ENCODE measurements at regions not wholly inside any gene's neighbourhood (a gene's known extent, or its start where the extent isn't known, plus 50 kb on each side); places are given as distances from the start of the nearest gene placed in this dataset.
"Not testable (repeated sequence)": the region's sequence is repeated elsewhere in the genome, so short reads cannot be mapped to it uniquely, and the experiment has no call there.

- DNase-seq (ENCODE audit: extremely low read depth, low read depth, low spot score), result no peak
These were observed 462.8 kb upstream of the NFIA start for GRCh38 chr1:60619581-60619980.

GRCh38 chr1:60615666-60616065, 466.7 kb upstream of the NFIA start:
- DNase-seq (ENCODE audit: extremely low read depth, low read depth, low spot score), result no peak

- no peak for DNase-seq (ENCODE audit: extremely low read depth, low read depth, low spot score)
These were observed 469.6 kb upstream of the NFIA start for GRCh38 chr1:60612790-60613189.

- DNase-seq (ENCODE audit: extremely low read depth, low read depth, low spot score), result not testable (repeated sequence)
These were observed 475.4 kb upstream of the NFIA start for GRCh38 chr1:60606921-60607320.

- no peak for DNase-seq (ENCODE audit: extremely low read depth, low read depth, low spot score)
These were observed 481.8 kb upstream of the NFIA start for GRCh38 chr1:60600532-60600931.

GRCh38 chr1:60599574-60599973, 482.8 kb upstream of the NFIA start:
- no peak for DNase-seq (ENCODE audit: extremely low read depth, low read depth, low spot score)

GRCh38 chr1:60598041-60598910, 484.1 kb upstream of the NFIA start:
- DNase-seq (ENCODE audit: extremely low read depth, low read depth, low spot score), result no peak

GRCh38 chr1:60596791-60597750, 485.3 kb upstream of the NFIA start:
- DNase-seq (ENCODE audit: extremely low read depth, low read depth, low spot score), result no peak

GRCh38 chr1:60591583-60591982, 490.8 kb upstream of the NFIA start:
- no peak for DNase-seq (ENCODE audit: extremely low read depth, low read depth, low spot score)

GRCh38 chr1:60589916-60590315, 492.4 kb upstream of the NFIA start:
- DNase-seq (ENCODE audit: extremely low read depth, low read depth, low spot score), result no peak

- no peak for DNase-seq (ENCODE audit: extremely low read depth, low read depth, low spot score)
These were observed 493.2 kb upstream of the NFIA start for GRCh38 chr1:60589046-60589748.

GRCh38 chr1:60584371-60584770, 498.0 kb upstream of the NFIA start:
- no peak for DNase-seq (ENCODE audit: extremely low read depth, low read depth, low spot score)

GRCh38 chr1:60583696-60584095, 498.7 kb upstream of the NFIA start:
- no peak for DNase-seq (ENCODE audit: extremely low read depth, low read depth, low spot score)

- DNase-seq (ENCODE audit: extremely low read depth, low read depth, low spot score), result no peak
These were observed 500.7 kb upstream of the NFIA start for GRCh38 chr1:60581455-60582220.

GRCh38 chr1:60577029-60577428, 503.5 kb upstream of the C1orf87 start:
- no peak for DNase-seq (ENCODE audit: extremely low read depth, low read depth, low spot score)

GRCh38 chr1:60575326-60575977, 501.9 kb upstream of the C1orf87 start:
- DNase-seq (ENCODE audit: extremely low read depth, low read depth, low spot score), result no peak

- DNase-seq (ENCODE audit: extremely low read depth, low read depth, low spot score), result no peak
These were observed 500.3 kb upstream of the C1orf87 start for GRCh38 chr1:60573726-60574409.

- DNase-seq (ENCODE audit: extremely low read depth, low read depth, low spot score), result no peak
These were observed 499.6 kb upstream of the C1orf87 start for GRCh38 chr1:60573121-60573520.

GRCh38 chr1:60572378-60572777, 498.8 kb upstream of the C1orf87 start:
- no peak for DNase-seq (ENCODE audit: extremely low read depth, low read depth, low spot score)
